ENCODE measurements at regions not wholly inside any gene's neighbourhood (a gene's known extent, or its start where the extent isn't known, plus 50 kb on each side); places are given as distances from the start of the nearest gene placed in this dataset.
A peak's percentile ranks its signal among the peaks of the same experiment; 100 is the strongest.

- peak; percentile 22; the same call in 1 of the 2 replicates for TF ChIP-seq HOXA3 (CRISPR knock-in tag; IDR thresholded peaks at IDR 0.05)
- TF ChIP-seq ZNF710 (CRISPR knock-in tag; IDR thresholded peaks at IDR 0.05; ENCODE audit: borderline replicate concordance): no peak
- TF ChIP-seq ZNF496 (CRISPR knock-in tag; IDR thresholded peaks at IDR 0.05; ENCODE audit: insufficient replicate concordance): no peak
- 0 out of 2 replicates have a peak, but pooled peaks have one; percentile 28 for TF ChIP-seq ZBTB20 (CRISPR knock-in tag; IDR thresholded peaks at IDR 0.05; ENCODE audit: borderline replicate concordance, low read depth)
- TF ChIP-seq PAXIP1 (CRISPR knock-in tag; conservative IDR thresholded peaks at IDR 0.05): no peak; the same call in 1 of the 2 replicates
- TF ChIP-seq ZFP37 (CRISPR knock-in tag; IDR thresholded peaks at IDR 0.05; ENCODE audit: borderline replicate concordance): no peak
- TF ChIP-seq KLF11 (CRISPR knock-in tag; IDR thresholded peaks at IDR 0.05): no peak
- TF ChIP-seq TEAD3 (CRISPR knock-in tag; optimal IDR thresholded peaks at IDR 0.05; ENCODE audit: borderline replicate concordance): peak; percentile 95
- TF ChIP-seq, protein P1, sequence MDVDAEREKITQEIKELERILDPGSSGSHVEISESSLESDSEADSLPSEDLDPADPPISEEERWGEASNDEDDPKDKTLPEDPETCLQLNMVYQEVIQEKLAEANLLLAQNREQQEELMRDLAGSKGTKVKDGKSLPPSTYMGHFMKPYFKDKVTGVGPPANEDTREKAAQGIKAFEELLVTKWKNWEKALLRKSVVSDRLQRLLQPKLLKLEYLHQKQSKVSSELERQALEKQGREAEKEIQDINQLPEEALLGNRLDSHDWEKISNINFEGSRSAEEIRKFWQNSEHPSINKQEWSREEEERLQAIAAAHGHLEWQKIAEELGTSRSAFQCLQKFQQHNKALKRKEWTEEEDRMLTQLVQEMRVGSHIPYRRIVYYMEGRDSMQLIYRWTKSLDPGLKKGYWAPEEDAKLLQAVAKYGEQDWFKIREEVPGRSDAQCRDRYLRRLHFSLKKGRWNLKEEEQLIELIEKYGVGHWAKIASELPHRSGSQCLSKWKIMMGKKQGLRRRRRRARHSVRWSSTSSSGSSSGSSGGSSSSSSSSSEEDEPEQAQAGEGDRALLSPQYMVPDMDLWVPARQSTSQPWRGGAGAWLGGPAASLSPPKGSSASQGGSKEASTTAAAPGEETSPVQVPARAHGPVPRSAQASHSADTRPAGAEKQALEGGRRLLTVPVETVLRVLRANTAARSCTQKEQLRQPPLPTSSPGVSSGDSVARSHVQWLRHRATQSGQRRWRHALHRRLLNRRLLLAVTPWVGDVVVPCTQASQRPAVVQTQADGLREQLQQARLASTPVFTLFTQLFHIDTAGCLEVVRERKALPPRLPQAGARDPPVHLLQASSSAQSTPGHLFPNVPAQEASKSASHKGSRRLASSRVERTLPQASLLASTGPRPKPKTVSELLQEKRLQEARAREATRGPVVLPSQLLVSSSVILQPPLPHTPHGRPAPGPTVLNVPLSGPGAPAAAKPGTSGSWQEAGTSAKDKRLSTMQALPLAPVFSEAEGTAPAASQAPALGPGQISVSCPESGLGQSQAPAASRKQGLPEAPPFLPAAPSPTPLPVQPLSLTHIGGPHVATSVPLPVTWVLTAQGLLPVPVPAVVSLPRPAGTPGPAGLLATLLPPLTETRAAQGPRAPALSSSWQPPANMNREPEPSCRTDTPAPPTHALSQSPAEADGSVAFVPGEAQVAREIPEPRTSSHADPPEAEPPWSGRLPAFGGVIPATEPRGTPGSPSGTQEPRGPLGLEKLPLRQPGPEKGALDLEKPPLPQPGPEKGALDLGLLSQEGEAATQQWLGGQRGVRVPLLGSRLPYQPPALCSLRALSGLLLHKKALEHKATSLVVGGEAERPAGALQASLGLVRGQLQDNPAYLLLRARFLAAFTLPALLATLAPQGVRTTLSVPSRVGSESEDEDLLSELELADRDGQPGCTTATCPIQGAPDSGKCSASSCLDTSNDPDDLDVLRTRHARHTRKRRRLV (CRISPR knock-in tag; IDR thresholded peaks at IDR 0.05): no peak
- peak in 1 of 2 experiments; percentile 33; a peak in 1 of 4 replicates for TF ChIP-seq EP300 (IDR thresholded peaks at IDR 0.05; ENCODE audit: low read depth in 2 of 2, low read length in 2 of 2)
- TF ChIP-seq EP300 (CRISPR knock-in tag; IDR thresholded peaks at IDR 0.05; ENCODE audit: borderline replicate concordance): peak; percentile 60; the same call in 1 of the 2 replicates
- TF ChIP-seq, protein P2, sequence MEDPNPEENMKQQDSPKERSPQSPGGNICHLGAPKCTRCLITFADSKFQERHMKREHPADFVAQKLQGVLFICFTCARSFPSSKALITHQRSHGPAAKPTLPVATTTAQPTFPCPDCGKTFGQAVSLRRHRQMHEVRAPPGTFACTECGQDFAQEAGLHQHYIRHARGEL (CRISPR knock-in tag; IDR thresholded peaks at IDR 0.05): no peak
- no peak for TF ChIP-seq PTBP1 (IDR thresholded peaks at IDR 0.05; ENCODE audit: low read depth, low read length, poor library complexity, severe bottlenecking)
- TF ChIP-seq ZNF792 (CRISPR knock-in tag; IDR thresholded peaks at IDR 0.05): 0 out of 2 replicates have a peak, but pooled peaks have one; percentile 44
- no peak for TF ChIP-seq FOXC1 (CRISPR knock-in tag; IDR thresholded peaks at IDR 0.05; ENCODE audit: borderline replicate concordance)
- no peak for TF ChIP-seq ARHGAP35 (CRISPR knock-in tag; IDR thresholded peaks at IDR 0.05; ENCODE audit: borderline replicate concordance)
- TF ChIP-seq RCOR2 (CRISPR knock-in tag; IDR thresholded peaks at IDR 0.05): 0 out of 2 replicates have a peak, but pooled peaks have one; percentile 23
These were observed 367.5 kb upstream of the THBS1 start (continued) for GRCh38 chr15:39213385-39213840.
